A549 (cell line): ENCODE measurements at regions not wholly inside any gene's neighbourhood (a gene's known extent, or its start where the extent isn't known, plus 50 kb on each side); places are given as distances from the start of the nearest gene placed in this dataset.

Source experiments
- BHLHE40 ChIP-seq: IDR thresholded peaks from 2 replicates; pipeline ENCODE4 v1.6.1; 2012; ENCODE audit warnings: low read depth, low read length, inconsistent platforms
- CEBPB ChIP-seq, 2 experiments: fragments of >200 bp in 1 of 2; sonication (Bioruptor Twin) in 1 of 2; formaldehyde crosslinking in 1 of 2; IDR thresholded peaks; 2 replicates each; pipeline ENCODE4 v1.6.1; 2012 to 2016
- CTCF ChIP-seq: fragments of >200 bp; sonication (Bioruptor Twin); formaldehyde crosslinking; IDR thresholded peaks from 3 replicates; pipeline ENCODE4 v1.5.1; 2016
- EHMT2 ChIP-seq: fragments of 200-600 bp; sonication (generic); IDR thresholded peaks from 2 replicates; pipeline ENCODE4 v1.6.1; 2016; ENCODE audit warnings: antibody characterized with exemption, low read depth, mild to moderate bottlenecking, moderate library complexity
- ELK1 ChIP-seq: fragments of 150-350 bp; IDR thresholded peaks from 2 replicates; pipeline ENCODE4 v1.6.1; 2014; ENCODE audit warnings: low read depth, mild to moderate bottlenecking, low read length
- MYC ChIP-seq: IDR thresholded peaks from 2 replicates; pipeline ENCODE4 v1.6.1; 2012; ENCODE audit warnings: mild to moderate bottlenecking, inconsistent platforms, low read length, improper control_type of control experiment, borderline replicate concordance
- NFE2L2 ChIP-seq: fragments of 150-350 bp; conservative IDR thresholded peaks from 2 replicates; pipeline ENCODE4 v1.6.1; 2014; ENCODE audit warnings: low read length
- RAD21 ChIP-seq, 2 experiments: fragments of >200 bp in 1 of 2; sonication (Bioruptor Twin) in 1 of 2; formaldehyde crosslinking in 1 of 2; IDR thresholded peaks in 1 of 2; conservative IDR thresholded peaks in 1 of 2; 2 replicates in 1 of 2; 3 replicates in 1 of 2; pipeline ENCODE4 v1.6.1; 2012 to 2018; ENCODE audit warnings: inconsistent platforms in 1 of 2
- SMC3 ChIP-seq: fragments of >200 bp; sonication (Bioruptor Twin); formaldehyde crosslinking; IDR thresholded peaks from 3 replicates; pipeline ENCODE4 v1.6.1; 2018; ENCODE audit warnings: inconsistent platforms
- USF2 ChIP-seq: fragments of 450-650 bp; IDR thresholded peaks from 2 replicates; pipeline ENCODE4 v1.6.1; 2014; ENCODE audit warnings: antibody characterized with exemption

DNA sequence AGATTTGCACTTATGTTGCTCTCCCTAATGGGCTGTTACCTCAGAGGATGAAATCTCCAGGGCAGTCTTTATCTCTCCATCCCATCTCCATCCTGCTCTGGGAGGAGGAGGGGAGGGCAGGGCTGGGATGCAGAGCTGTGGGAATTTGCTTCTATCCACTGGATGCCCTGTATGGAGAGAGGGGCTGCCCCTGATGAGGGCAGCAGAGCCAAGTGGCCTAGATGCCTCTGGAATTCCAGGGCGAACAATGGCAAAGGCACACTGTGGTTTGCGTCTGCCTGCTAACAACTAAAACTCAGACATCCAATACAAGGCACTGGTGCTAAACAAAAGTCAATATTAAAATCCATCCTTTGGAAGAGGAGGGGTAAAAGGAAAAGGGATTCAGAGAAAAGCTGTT is 165.1 kb downstream of the COG6 start:
- no peak for TF ChIP-seq USF2
- TF ChIP-seq EHMT2, result no peak
- no peak for TF ChIP-seq BHLHE40
- no peak for TF ChIP-seq ELK1
- no peak for TF ChIP-seq CEBPB (IDR thresholded peaks at IDR 0.05)
- no peak for TF ChIP-seq SMC3
- no peak for TF ChIP-seq CTCF
- no peak for TF ChIP-seq NFE2L2
- TF ChIP-seq RAD21 (conservative IDR thresholded peaks at IDR 0.05 in 1 of 2, IDR thresholded peaks at IDR 0.05 in 1 of 2), result no peak
- no peak for TF ChIP-seq MYC
